ENCODE measurements at regions not wholly inside any gene's neighbourhood (a gene's known extent, or its start where the extent isn't known, plus 50 kb on each side); places are given as distances from the start of the nearest gene placed in this dataset.

GRCh38 chr1:221823561-221823960 lies 81.7 kb upstream of the DUSP10 start:
- no peak overlapping the region for H3K4me2 ChIP-seq (ENCODE audit: insufficient read depth, insufficient read length, low read length)
- H4K5ac ChIP-seq (ENCODE audit: insufficient read length, low read depth, low read length): no peak overlapping the region
- no peak overlapping the region for H3K18ac ChIP-seq (ENCODE audit: insufficient read length, low read depth, low read length)
- peaks cover 0 to 12% (median 2%) of the 10 kb centered on the region in 3 experiments; a peak in 3 of 7 replicates for H3K36me3 Mint-ChIP-seq (ENCODE audit: insufficient read depth in 1 of 3, low read depth in 3 of 3)
- H3K4me1 ChIP-seq (ENCODE audit: insufficient read depth, low read length): no peaks in the 10 kb centered on the region; the same call in 1 of the 2 replicates
- no peak overlapping the region for H2BK20ac ChIP-seq (ENCODE audit: low read depth, low read length, poor library complexity, severe bottlenecking)
- H2BK5ac ChIP-seq (ENCODE audit: insufficient read length, low read length): no peak overlapping the region
- no peak overlapping the region for H3K4me3 Mint-ChIP-seq
- TF ChIP-seq CTCF (conservative IDR thresholded peaks at IDR 0.05): no peak
- no peak overlapping the region for H3K9ac ChIP-seq (ENCODE audit: extremely low read depth, insufficient read length, low read length)
- H3K9me3 ChIP-seq (ENCODE audit: control insufficient read depth, low read depth, low read length): no peaks in the 10 kb centered on the region
- H2BK120ac ChIP-seq (ENCODE audit: low read depth, low read length, poor library complexity, severe bottlenecking): no peak overlapping the region
- peaks cover 2 to 10% of the 10 kb centered on the region in 2 experiments; a peak in 4 of 5 replicates for H3K9me3 Mint-ChIP-seq
- H4K20me1 ChIP-seq (ENCODE audit: control insufficient read depth, insufficient read depth, insufficient read length): no peaks in the 10 kb centered on the region
- no peak overlapping the region for H3K27ac ChIP-seq (ENCODE audit: insufficient read length, low read depth, low read length)
- no peak for DNase-seq
- H2BK15ac ChIP-seq (ENCODE audit: low read depth, low read length): no peak overlapping the region
- no peaks in the 10 kb centered on the region for H3K27me3 ChIP-seq (ENCODE audit: insufficient read depth, low read length)
- WGBS (ENCODE audit: extremely low coverage, insufficient read length, low lambda C conversion rate): no CpG with 5 or more reads among the region's 1 CpG
- no peak overlapping the region for H2AFZ ChIP-seq (ENCODE audit: low read length)
- H4K91ac ChIP-seq (ENCODE audit: insufficient read length, low read depth, low read length): no peak overlapping the region
- H3K79me2 ChIP-seq (ENCODE audit: insufficient read depth, low read length): no peaks in the 10 kb centered on the region
- no peak overlapping the region for H4K8ac ChIP-seq (replicated peaks; ENCODE audit: insufficient read length, low read depth, low read length)
- H3K27me3 Mint-ChIP-seq (ENCODE audit: low read depth): peaks cover 6% of the 10 kb centered on the region; the same call in 1 of the 2 replicates
- H3K23ac ChIP-seq (ENCODE audit: insufficient read length, low read depth, low read length): no peak overlapping the region
- H3K79me1 ChIP-seq (ENCODE audit: insufficient read depth, low read depth, low read length, poor library complexity, severe bottlenecking): no peaks in the 10 kb centered on the region
- H3T11ph ChIP-seq (ENCODE audit: low read length): no peak overlapping the region
- H3K27ac Mint-ChIP-seq: no peak overlapping the region
- no peak overlapping the region for H2AK5ac ChIP-seq (ENCODE audit: insufficient read length, low read length)
- H3K23me2 ChIP-seq (ENCODE audit: insufficient read length, low read depth, low read length, poor library complexity, severe bottlenecking): no peaks in the 10 kb centered on the region
- peaks cover 16 to 18% of the 10 kb centered on the region in 2 experiments for H3K4me1 Mint-ChIP-seq
- H2BK12ac ChIP-seq (ENCODE audit: insufficient read length, low read depth, low read length): no peak overlapping the region
- no peak overlapping the region for H3K14ac ChIP-seq (ENCODE audit: insufficient read depth, low read length)
- H3K56ac ChIP-seq (ENCODE audit: insufficient read length, low read depth, low read length): no peak overlapping the region
- H3K4ac ChIP-seq (ENCODE audit: low read depth, low read length): no peak overlapping the region
